SK-N-MC (cell line): ENCODE measurements at regions not wholly inside any gene's neighbourhood (a gene's known extent, or its start where the extent isn't known, plus 50 kb on each side); places are given as distances from the start of the nearest gene placed in this dataset.
"Not testable (repeated sequence)": the region's sequence is repeated elsewhere in the genome, so short reads cannot be mapped to it uniquely, and the experiment has no call there.

Source experiments
- DNase-seq: peaks from one replicate; pipeline ENCODE4 v3.0.0-alpha.2; 2011; ENCODE audit warnings: low read depth, low spot score
- H3K27ac ChIP-seq: fragments of 200-600 bp; sonication (generic); 2 replicates; pipeline ENCODE4 v1.5.1; 2016; ENCODE audit warnings: mixed run types
- H3K36me3 ChIP-seq: fragments of 200-600 bp; sonication (generic); 2 replicates; pipeline ENCODE4 v1.6.1; 2017; ENCODE audit warnings: antibody characterized with exemption, low read length, mixed read lengths; ENCODE audit not compliant: insufficient read depth
- H3K4me3 ChIP-seq: fragments of 200-600 bp; sonication (generic); 2 replicates; pipeline ENCODE4 v1.5.1; 2016
- H3K9ac ChIP-seq: fragments of 200-600 bp; sonication (generic); 2 replicates; pipeline ENCODE4 v1.8.0; 2017; ENCODE audit warnings: mixed run types, mixed read lengths; ENCODE audit not compliant: insufficient read length
- H3K9me3 ChIP-seq: fragments of 200-600 bp; sonication (generic); 2 replicates; pipeline ENCODE4 v1.6.1; 2017; ENCODE audit warnings: low read depth, mild to moderate bottlenecking, antibody characterized with exemption, low read length, moderate library complexity, mixed read lengths
- EZH2 ChIP-seq: fragments of 200-600 bp; sonication (generic); IDR thresholded peaks from one replicate; pipeline ENCODE4 v1.6.1; 2017; ENCODE audit warnings: antibody characterized with exemption
- FOXP2 ChIP-seq: optimal IDR thresholded peaks from 2 replicates; pipeline ENCODE3; 2011; ENCODE audit warnings: mild to moderate bottlenecking, moderate library complexity; ENCODE audit not compliant: insufficient read depth; ENCODE audit errors: extremely low read length, control extremely low read depth
- POLR2AphosphoS5 ChIP-seq: IDR thresholded peaks from 2 replicates; pipeline ENCODE4 v1.6.1; 2012; ENCODE audit warnings: mild to moderate bottlenecking, low read depth, low read length, borderline replicate concordance

DNA sequence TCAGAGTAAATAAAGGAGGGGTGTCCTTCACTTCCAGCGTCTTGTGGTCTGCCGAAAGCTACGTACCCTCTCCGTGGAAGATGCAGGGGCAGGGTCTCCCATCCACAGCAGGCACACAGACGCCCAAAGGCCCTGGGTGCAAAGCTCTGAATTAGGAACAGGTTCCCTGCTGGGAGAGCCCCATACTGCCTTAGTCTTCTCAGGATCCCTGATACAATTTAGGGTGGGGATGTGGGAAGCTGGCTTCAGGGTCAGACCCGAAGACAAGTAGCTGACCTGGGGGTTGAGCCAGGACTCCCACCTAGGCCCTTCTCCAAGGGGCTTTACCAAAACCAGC is 74.1 kb downstream of the TTLL2 start:
- no peak for DNase-seq
- Histone ChIP-seq H3K27ac (no peak overlapping the region), H3K36me3 (no peaks in the 10 kb centered on the region), H3K9ac (no peak overlapping the region), H3K4me3 (no peak overlapping the region), H3K9me3 (no peaks in the 10 kb centered on the region)
- TF ChIP-seq EZH2 (no peak), POLR2AphosphoS5 (no peak), FOXP2 (no peak)

DNA sequence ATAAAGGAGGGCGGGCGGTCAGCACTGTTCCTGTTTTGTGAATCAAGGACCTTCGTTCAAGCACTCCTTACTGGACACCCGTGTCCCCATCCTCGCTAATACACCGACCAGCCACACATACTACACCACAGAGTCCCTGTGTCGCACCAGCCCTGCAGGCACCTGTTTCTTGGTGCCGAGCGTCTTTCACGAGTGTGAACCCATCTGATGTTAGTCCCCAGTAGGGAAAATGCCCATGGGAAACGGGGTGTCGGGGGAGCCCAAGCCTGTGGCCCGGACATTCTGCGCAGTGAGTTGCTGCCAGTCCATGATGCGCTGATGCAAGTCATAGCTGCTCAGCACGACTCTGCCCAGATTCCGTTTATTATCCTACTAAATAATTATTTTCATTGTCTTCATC is 74.7 kb downstream of the TTLL2 start:
- H3K36me3 ChIP-seq: no peaks in the 10 kb centered on the region
- no peak overlapping the region for H3K27ac ChIP-seq
- TF ChIP-seq EZH2 (no peak), POLR2AphosphoS5 (no peak), FOXP2 (no peak)
- no peaks in the 10 kb centered on the region for H3K9me3 ChIP-seq
- no peak overlapping the region for H3K9ac ChIP-seq
- no peak overlapping the region for H3K4me3 ChIP-seq
- no peak for DNase-seq

DNA sequence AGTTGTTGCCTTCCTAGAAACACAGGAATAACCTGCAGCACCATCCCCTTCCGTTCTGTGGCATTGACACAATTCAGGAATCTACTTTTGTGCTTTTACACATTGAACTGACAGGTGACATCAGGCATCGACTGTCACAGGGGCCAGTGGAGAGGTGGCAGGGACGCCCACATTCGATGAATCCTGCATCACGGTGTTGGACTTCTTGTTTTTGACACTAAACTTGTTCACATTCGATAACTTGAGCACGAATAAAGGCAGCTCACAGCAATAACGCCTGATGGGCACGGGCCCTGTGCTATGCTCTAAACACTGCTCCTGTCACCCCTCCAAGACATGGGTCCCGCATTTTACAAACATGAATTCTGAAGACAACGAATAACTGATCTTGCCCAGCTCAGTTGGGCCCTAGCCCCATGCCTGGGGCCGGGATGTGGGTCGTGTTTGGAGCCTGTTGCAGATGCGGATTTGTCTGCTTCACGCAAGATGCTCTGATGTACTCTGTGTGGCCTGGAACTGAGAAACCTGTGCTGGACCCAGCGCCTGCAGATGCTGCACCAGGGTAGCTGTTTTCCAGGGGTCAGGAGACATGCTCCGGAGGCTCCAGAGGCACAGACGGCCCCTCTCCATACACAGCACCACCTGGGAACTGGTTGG is 75.7 kb downstream of the TTLL2 start:
- H3K9ac ChIP-seq: no peak overlapping the region
- no peak overlapping the region for H3K4me3 ChIP-seq
- no peak overlapping the region for H3K27ac ChIP-seq
- no peaks in the 10 kb centered on the region for H3K9me3 ChIP-seq
- no peak for DNase-seq
- H3K36me3 ChIP-seq: no peaks in the 10 kb centered on the region
- no peak for TF ChIP-seq POLR2AphosphoS5

DNA sequence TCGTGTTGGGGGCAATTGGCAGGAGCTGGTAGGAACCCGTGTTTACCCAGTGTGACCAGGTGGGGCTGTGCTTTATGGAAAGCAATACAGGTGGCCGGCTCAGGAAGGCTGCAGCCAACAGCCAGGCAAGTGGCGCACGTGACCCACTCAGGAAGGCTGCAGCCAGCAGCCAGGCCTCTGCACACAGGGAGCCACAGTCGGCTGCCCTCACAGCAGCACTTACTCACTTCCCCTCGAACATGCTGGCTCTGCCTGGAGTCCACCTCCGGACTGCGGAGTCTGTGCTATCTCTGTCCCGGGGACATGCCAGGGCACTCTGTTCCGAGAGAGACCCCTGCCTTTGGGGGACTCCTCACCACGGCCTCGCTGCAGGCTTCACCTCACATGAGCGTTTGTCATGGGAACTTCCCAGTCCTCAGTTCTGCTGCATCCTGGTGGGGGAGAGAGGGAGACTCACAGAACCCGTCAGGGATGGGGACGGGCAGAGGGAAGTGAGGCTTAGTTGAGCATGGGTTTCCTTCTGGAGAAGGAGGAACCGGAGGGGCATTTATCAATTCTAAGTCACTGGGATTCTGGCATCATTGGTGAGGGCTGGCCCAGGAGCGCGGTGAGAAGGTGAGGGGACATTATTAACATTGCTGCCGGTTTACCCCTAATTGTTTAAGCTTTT is 76.8 kb downstream of the TTLL2 start:
- no peaks in the 10 kb centered on the region for H3K9me3 ChIP-seq

DNA sequence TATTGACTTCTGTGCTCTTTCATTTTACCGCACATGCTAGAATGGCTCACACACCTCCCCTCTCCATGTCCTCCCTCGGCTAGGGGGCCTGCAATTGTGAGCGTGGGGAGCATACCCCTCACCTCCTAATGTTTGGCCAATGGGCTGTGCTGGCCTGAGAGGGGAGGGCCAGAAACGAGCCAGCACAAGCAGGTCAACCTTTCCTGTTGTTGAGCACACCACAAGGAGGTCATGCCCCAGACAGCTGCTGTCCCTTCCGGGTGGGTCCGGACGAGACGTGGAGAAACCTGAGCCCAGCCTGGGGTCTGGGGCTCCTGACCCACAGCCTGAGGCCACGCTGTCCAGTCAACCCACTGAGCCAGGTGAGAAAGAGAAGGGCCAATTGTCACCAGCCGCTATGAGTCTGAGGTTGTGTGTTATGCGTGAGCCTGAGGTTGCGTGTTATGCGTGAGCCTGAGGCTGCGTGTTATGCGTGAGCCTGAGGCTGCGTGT is 77.4 kb downstream of the TTLL2 start:
- TF ChIP-seq POLR2AphosphoS5: no peak
- TF ChIP-seq FOXP2: no peak
- no peak for TF ChIP-seq EZH2
- Histone ChIP-seq H3K27ac (no peak overlapping the region), H3K9me3 (no peaks in the 10 kb centered on the region), H3K9ac (no peak overlapping the region), H3K36me3 (no peaks in the 10 kb centered on the region), H3K4me3 (no peak overlapping the region)
- DNase-seq: no peak

More for the DNA sequence above, 76.8 kb downstream of the TTLL2 start:
- no peak for TF ChIP-seq FOXP2
- TF ChIP-seq POLR2AphosphoS5: no peak
- TF ChIP-seq EZH2: no peak
- DNase-seq: no peak
- Histone ChIP-seq H3K27ac (no peak overlapping the region), H3K36me3 (no peaks in the 10 kb centered on the region), H3K9ac (no peak overlapping the region), H3K4me3 (no peak overlapping the region)

DNA sequence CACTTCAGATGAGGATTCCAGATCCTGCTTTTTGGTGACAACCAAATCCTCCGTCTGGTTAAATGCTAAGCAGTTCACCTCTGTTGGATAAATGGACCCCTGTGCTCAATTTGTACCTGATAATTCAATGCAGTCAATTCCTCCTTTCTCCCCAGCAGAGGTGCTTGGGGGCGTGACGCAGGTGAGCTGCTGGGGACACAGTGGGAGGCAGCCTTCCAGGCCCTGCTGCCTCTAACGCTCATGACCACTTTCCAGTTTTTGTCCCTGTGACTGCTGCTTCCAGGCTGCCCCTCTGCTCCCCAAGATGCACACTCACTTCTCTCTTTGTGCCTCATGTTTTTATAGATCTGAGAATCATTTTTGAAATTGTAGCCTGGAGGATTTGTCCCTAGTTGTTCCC is 78.5 kb downstream of the TTLL2 start:
- TF ChIP-seq POLR2AphosphoS5 (no peak), EZH2 (no peak), FOXP2 (no peak)
- Histone ChIP-seq H3K27ac (no peak overlapping the region), H3K9ac (no peak overlapping the region), H3K4me3 (no peak overlapping the region), H3K9me3 (no peaks in the 10 kb centered on the region), H3K36me3 (no peaks in the 10 kb centered on the region)
- DNase-seq: no peak

DNA sequence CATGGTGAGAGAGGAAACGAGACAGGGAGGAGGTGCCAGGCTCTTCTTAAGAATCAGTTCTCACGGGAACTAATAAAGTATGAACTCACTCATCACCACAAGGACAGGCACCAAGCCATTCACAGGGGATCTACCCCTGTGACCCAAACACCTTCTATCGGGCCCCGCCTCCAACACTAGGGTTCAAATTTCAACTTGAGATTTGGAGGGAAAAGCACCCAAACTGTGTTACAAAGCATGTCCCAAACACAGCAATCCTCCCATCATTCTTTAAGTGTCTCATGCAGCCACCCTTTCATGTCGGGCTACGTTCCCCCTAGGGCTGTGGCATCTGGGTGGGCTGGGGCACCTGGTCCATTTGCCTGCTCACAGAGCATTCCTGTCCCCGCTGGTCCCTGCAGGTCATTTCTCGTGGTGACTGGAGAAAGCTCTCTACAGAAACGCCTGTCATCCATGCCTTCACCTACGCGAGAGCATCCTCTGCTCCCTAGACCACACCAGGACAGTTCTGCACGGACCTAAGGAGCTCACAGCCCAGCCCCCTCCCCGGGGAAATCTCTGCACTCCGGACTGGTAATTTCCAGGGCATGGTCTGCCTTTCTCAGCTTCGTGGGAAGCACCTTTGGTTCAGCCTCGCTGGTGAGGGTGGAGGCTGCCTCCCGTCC is 79.6 kb downstream of the TTLL2 start:
- Histone ChIP-seq H3K36me3 (no peaks in the 10 kb centered on the region), H3K9ac (no peak overlapping the region), H3K27ac (no peak overlapping the region), H3K9me3 (no peaks in the 10 kb centered on the region), H3K4me3 (no peak overlapping the region)
- no peak for DNase-seq
- no peak for TF ChIP-seq FOXP2

DNA sequence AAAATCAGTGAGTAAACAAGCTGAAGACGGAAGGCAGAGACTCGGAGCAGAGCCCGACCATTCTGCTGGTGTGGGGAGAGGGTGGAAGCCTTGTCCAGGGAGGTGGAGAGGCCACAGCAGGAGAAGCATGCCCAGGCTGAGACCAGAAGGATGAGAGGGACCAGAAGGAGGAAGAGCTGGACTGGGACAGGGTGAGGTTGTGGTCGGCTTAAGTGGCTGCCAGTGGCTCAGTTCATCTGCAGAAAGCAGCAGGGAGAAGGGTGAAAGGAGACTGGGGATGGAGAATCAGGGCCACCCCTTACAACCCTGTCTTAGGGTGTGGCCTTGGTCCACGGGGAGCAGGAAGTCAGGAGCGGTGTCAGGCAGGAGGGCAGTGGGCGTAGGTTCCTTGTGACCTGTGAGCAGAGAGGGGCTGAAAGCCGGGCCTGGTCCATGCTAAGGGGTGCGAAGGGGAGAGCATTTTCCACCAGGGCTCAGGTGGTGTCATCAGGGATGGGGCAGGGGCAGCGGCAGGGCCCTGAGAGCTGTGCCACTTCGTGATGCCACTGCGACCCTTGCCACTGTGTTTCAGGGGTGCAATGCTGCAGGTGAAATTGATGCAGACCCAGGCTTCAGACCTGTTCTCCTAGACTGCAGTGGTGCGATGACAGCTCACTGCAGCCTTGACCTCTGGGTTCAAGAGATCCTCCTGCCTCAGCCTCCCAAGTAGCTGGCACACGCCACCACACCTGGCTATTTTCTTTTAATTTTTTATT is 81.1 kb downstream of the TTLL2 start:
- no peak overlapping the region for H3K9ac ChIP-seq
- no peak overlapping the region for H3K4me3 ChIP-seq
- H3K9me3 ChIP-seq: no peaks in the 10 kb centered on the region
- H3K36me3 ChIP-seq: no peaks in the 10 kb centered on the region
- H3K27ac ChIP-seq: no peak overlapping the region
- DNase-seq: no peak
- TF ChIP-seq POLR2AphosphoS5 (no peak), EZH2 (no peak), FOXP2 (no peak)

DNA sequence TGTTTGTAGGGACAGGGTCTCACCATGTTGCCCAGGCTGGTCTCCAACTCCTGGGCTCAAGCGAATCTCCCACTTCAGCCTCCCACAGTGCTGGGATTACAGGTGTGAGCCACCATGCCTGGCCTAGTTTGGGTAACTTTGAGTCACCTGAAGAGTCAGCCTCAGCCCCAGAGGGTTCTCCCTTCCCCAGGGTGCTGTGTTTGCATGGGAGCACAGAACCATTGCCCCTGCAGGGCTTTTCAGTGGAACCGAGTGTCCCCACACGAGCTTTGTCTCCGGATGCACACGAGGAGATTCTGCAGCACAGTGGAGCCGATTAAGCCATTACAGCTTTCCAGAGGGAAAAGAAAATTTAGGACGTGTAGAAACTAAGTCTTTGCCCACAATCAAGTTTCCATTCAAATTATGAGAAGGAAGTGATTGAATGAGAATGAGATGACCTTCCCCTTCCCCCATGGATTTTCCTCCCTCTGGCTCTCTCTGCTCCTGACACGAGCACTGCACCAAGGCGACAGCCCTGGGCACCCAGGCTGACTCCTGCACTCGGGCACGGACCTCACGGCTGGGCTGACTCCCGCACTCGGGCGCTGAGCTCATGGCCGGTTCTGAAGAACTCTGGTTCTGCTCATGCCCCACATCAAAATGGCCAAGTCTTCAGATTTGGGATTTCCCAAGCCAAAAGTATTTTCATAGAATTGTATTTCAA is 81.8 kb downstream of the TTLL2 start:
- not testable (repeated sequence) for H3K4me3 ChIP-seq, H3K9me3 ChIP-seq, H3K36me3 ChIP-seq, DNase-seq, H3K9ac ChIP-seq, H3K27ac ChIP-seq
